ENCODE measurements at regions not wholly inside any gene's neighbourhood (a gene's known extent, or its start where the extent isn't known, plus 50 kb on each side); places are given as distances from the start of the nearest gene placed in this dataset.

DNA sequence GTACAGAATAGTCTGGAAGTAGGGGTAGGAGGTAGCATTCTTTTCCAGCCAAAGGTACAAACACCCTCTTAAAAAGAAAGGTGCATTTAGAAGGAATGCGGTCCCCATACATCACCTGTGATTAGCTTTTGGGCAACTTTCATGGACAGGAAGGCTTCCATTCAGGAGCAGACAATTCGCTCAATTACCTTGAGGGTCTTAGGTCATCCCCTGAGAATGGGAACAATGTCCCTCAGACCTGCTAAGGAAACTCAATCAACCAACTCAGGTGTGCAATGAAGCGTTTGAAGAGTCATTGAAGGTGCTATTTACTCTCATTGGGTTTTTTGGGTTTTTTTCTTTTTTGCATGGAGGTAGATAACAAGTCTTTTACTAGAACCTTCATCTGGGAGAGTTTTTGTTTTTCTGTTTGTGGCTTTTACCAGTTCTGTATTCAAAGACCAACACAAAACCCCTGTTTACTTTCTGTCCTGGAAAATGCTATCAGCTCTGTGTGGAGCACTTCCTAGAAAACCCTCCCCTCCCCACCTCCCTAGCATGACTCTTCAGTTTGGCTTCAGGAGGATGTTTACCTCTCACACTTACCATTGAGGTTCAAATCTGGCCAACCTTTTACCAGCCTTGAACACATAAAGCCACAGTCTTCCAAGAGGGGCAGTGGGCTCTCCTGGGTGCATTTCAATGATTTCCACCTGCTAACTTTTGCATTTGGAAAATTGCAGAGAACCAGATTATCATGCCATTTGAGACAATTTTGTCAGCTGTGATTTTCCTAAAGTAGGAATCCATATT is 271.2 kb upstream of the PRDM1 start:
- no peak overlapping the region for H3K4me3 Mint-ChIP-seq
- H3K27ac Mint-ChIP-seq = no peak overlapping the region
- Histone ChIP-seq H3K79me2 (ENCODE audit: control insufficient read depth, insufficient read depth, low read length) (no peaks in the 10 kb centered on the region), H2AFZ (ENCODE audit: insufficient read depth, low read depth, low read length, poor library complexity, severe bottlenecking) (no peak overlapping the region), H3K4me3 (ENCODE audit: control extremely low read depth in 1 of 5, extremely low read depth in 1 of 5, insufficient read depth in 1 of 5, low read depth in 2 of 5, low read length in 4 of 5) (no peak overlapping the region), H3K9me3 (ENCODE audit: control extremely low read depth in 1 of 3, control insufficient read depth in 2 of 3, insufficient read depth in 1 of 3, low read length in 2 of 3) (no peaks in the 10 kb centered on the region), H3K9ac (ENCODE audit: low read length) (no peak overlapping the region), H3K27ac (ENCODE audit: low read length in 2 of 2) (no peak overlapping the region), H3K4me2 (replicated peaks; ENCODE audit: low read depth, low read length, poor library complexity, severe bottlenecking) (no peak overlapping the region), H3K27me3 (replicated peaks in 1 of 4; ENCODE audit: control extremely low read depth in 1 of 4, control insufficient read depth in 3 of 4, insufficient read depth in 4 of 4, low read length in 3 of 4) (peaks cover 0 to 3% (median 0%) of the 10 kb centered on the region in 4 experiments), H3K36me3 (replicated peaks in 1 of 2; ENCODE audit: control extremely low read depth in 1 of 2, control insufficient read depth in 1 of 2, extremely low read depth in 1 of 2, insufficient read depth in 2 of 2, low read length in 1 of 2) (no peaks in the 10 kb centered on the region), H4K20me1 (ENCODE audit: control insufficient read depth, insufficient read depth, low read length, poor library complexity, severe bottlenecking) (no peaks in the 10 kb centered on the region), H3K4me1 (ENCODE audit: control insufficient read depth in 2 of 2, insufficient read depth in 2 of 2, low read length in 2 of 2) (no peaks in the 10 kb centered on the region)
- DNase-seq (no peak), ATAC-seq (ENCODE audit: low read depth) (no peak)
- POLR2A ChIA-PET = no interaction called here
- no peaks in the 10 kb centered on the region for H3K27me3 Mint-ChIP-seq
- no peaks in the 10 kb centered on the region for H3K9me3 Mint-ChIP-seq (ENCODE audit: insufficient read depth)
- peaks cover 3% of the 10 kb centered on the region for H3K4me1 Mint-ChIP-seq
- TF ChIP-seq, protein P1, sequence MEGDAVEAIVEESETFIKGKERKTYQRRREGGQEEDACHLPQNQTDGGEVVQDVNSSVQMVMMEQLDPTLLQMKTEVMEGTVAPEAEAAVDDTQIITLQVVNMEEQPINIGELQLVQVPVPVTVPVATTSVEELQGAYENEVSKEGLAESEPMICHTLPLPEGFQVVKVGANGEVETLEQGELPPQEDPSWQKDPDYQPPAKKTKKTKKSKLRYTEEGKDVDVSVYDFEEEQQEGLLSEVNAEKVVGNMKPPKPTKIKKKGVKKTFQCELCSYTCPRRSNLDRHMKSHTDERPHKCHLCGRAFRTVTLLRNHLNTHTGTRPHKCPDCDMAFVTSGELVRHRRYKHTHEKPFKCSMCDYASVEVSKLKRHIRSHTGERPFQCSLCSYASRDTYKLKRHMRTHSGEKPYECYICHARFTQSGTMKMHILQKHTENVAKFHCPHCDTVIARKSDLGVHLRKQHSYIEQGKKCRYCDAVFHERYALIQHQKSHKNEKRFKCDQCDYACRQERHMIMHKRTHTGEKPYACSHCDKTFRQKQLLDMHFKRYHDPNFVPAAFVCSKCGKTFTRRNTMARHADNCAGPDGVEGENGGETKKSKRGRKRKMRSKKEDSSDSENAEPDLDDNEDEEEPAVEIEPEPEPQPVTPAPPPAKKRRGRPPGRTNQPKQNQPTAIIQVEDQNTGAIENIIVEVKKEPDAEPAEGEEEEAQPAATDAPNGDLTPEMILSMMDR (IDR thresholded peaks at IDR 0.05) = no peak
- no peak for TF ChIP-seq EZH2 (IDR thresholded peaks at IDR 0.05; ENCODE audit: borderline replicate concordance, insufficient read depth, low read depth, low read length, poor library complexity, severe bottlenecking)
- intact Hi-C loops (cut with micrococcal nuclease) = no loop called here
- 100% methylated on average over 2 of the region's 3 CpGs for WGBS (ENCODE audit: insufficient coverage)
- CTCF ChIA-PET = no interaction called here

DNA sequence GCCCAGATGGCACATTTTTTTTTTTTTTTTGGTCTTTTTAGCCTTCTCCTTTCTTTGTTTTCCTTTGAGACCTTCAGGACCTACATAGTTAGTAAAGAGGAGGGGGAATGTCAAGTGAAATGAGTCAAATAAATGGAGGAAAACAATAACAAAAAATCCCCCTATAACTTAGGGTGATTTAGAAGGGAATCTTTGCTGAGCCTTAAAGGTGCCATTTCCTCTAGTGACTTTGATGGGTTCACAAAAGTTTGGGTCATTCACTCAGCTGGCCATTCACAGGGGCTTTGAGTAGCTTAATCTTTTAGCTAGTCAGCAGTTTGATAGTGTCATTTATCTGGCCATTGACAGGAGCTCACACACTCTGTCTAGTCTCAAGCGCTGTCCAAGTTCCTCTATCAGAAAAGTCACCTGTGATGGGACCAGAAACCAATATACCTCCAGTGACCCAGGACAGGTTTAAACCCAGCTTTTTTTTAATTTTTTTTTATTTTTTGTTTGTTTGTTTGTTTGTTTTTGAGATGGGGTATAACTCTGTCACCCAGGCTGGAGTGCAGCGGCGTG is 275.1 kb upstream of the PRDM1 start:
- no peaks in the 10 kb centered on the region for H3K4me1 ChIP-seq (ENCODE audit: control insufficient read depth in 2 of 2, insufficient read depth in 2 of 2, low read length in 2 of 2)
- Mint-ChIP-seq H3K27ac (no peak overlapping the region), H3K4me1 (peaks cover 3% of the 10 kb centered on the region), H3K27me3 (no peaks in the 10 kb centered on the region), H3K4me3 (no peak overlapping the region), H3K9me3 (ENCODE audit: insufficient read depth) (no peaks in the 10 kb centered on the region)
- no peaks in the 10 kb centered on the region for H3K79me2 ChIP-seq (ENCODE audit: control insufficient read depth, insufficient read depth, low read length)
- intact Hi-C loops (cut with micrococcal nuclease) = no loop called here
- no peaks in the 10 kb centered on the region for H3K9me3 ChIP-seq (ENCODE audit: control extremely low read depth in 1 of 3, control insufficient read depth in 2 of 3, insufficient read depth in 1 of 3, low read length in 2 of 3)
- H2AFZ ChIP-seq (ENCODE audit: insufficient read depth, low read depth, low read length, poor library complexity, severe bottlenecking) = no peak overlapping the region
- no CpG with 5 or more reads among the region's 3 CpGs for whole genome bisulfite sequencing (ENCODE audit: insufficient coverage)
- no peak overlapping the region for H3K27ac ChIP-seq (ENCODE audit: low read length in 2 of 2)
- ChIA-PET POLR2A (no interaction called here), CTCF (no interaction called here)
- H3K27me3 ChIP-seq (replicated peaks in 1 of 4; ENCODE audit: control extremely low read depth in 1 of 4, control insufficient read depth in 3 of 4, insufficient read depth in 4 of 4, low read length in 3 of 4) = peaks cover 0 to 3% (median 0%) of the 10 kb centered on the region in 4 experiments
- no peak overlapping the region for H3K4me2 ChIP-seq (replicated peaks; ENCODE audit: low read depth, low read length, poor library complexity, severe bottlenecking)
- no peak overlapping the region for H3K4me3 ChIP-seq (ENCODE audit: control extremely low read depth in 1 of 5, extremely low read depth in 1 of 5, insufficient read depth in 1 of 5, low read depth in 2 of 5, low read length in 4 of 5)
- TF ChIP-seq, protein P1 (IDR thresholded peaks at IDR 0.05) = no peak
- TF ChIP-seq EZH2 (IDR thresholded peaks at IDR 0.05; ENCODE audit: borderline replicate concordance, insufficient read depth, low read depth, low read length, poor library complexity, severe bottlenecking) = no peak
- H3K9ac ChIP-seq (ENCODE audit: low read length) = no peak overlapping the region
- no peaks in the 10 kb centered on the region for H3K36me3 ChIP-seq (replicated peaks in 1 of 2; ENCODE audit: control extremely low read depth in 1 of 2, control insufficient read depth in 1 of 2, extremely low read depth in 1 of 2, insufficient read depth in 2 of 2, low read length in 1 of 2)
- DNase-seq (no peak), ATAC-seq (ENCODE audit: low read depth) (no peak)
- no peaks in the 10 kb centered on the region for H4K20me1 ChIP-seq (ENCODE audit: control insufficient read depth, insufficient read depth, low read length, poor library complexity, severe bottlenecking)
